ENCODE measurements at regions not wholly inside any gene's neighbourhood (a gene's known extent, or its start where the extent isn't known, plus 50 kb on each side); places are given as distances from the start of the nearest gene placed in this dataset.
"Not testable (repeated sequence)": the region's sequence is repeated elsewhere in the genome, so short reads cannot be mapped to it uniquely, and the experiment has no call there.

DNA sequence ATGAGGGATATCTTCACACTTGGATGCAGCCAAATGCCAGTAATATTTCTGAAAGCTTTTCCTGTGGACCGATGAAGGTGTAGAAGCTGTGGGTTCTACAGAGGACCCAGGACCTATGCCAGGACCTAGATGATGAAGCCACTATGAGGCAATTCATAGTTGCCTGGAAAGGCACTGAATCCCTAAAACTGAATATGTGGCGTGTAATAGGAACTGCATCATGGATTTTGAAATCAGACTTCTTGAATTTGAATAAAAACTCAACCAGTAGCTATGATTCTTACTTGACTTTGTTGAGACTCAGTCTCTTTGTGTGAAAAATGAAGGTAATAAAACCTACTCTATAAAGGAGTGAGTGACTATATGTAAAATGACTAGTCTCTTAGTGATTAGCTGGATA is 89.9 kb upstream of the SGK1 start:
- Histone ChIP-seq H3K4me2 (no peak overlapping the region), H3K27me3 (no peaks in the 10 kb centered on the region), H4K20me1 (ENCODE audit: low read depth) (no peaks in the 10 kb centered on the region), H3K9ac (no peak overlapping the region), H3K79me2 (ENCODE audit: low read depth) (no peaks in the 10 kb centered on the region), H2AFZ (replicated peaks) (no peak overlapping the region), H3K4me1 (peaks cover 18% of the 10 kb centered on the region), H3K4me3 (no peak overlapping the region), H3K36me3 (no peaks in the 10 kb centered on the region), H3K9me3 (ENCODE audit: low read depth) (no peaks in the 10 kb centered on the region), H3K27ac (no peak overlapping the region), H3F3A (ENCODE audit: low read depth) (no peaks in the 10 kb centered on the region)
- TF ChIP-seq, protein P1, sequence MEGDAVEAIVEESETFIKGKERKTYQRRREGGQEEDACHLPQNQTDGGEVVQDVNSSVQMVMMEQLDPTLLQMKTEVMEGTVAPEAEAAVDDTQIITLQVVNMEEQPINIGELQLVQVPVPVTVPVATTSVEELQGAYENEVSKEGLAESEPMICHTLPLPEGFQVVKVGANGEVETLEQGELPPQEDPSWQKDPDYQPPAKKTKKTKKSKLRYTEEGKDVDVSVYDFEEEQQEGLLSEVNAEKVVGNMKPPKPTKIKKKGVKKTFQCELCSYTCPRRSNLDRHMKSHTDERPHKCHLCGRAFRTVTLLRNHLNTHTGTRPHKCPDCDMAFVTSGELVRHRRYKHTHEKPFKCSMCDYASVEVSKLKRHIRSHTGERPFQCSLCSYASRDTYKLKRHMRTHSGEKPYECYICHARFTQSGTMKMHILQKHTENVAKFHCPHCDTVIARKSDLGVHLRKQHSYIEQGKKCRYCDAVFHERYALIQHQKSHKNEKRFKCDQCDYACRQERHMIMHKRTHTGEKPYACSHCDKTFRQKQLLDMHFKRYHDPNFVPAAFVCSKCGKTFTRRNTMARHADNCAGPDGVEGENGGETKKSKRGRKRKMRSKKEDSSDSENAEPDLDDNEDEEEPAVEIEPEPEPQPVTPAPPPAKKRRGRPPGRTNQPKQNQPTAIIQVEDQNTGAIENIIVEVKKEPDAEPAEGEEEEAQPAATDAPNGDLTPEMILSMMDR (IDR thresholded peaks at IDR 0.05) = no peak
- TF ChIP-seq EZH2phosphoT487 (IDR thresholded peaks at IDR 0.05) = no peak
- TF ChIP-seq EZH2 (IDR thresholded peaks at IDR 0.05) = no peak
- peaks cover 6% of the 10 kb centered on the region for H3K4me1 Mint-ChIP-seq
- peaks cover 7% of the 10 kb centered on the region for H3K9me3 Mint-ChIP-seq
- H3K27ac Mint-ChIP-seq = no peak overlapping the region
- no peak for DNase-seq (ENCODE audit: low spot score)
- H3K27me3 Mint-ChIP-seq (ENCODE audit: insufficient read depth, low read depth) = no peaks in the 10 kb centered on the region
- H3K4me3 Mint-ChIP-seq = no peak overlapping the region
- H3K36me3 Mint-ChIP-seq = no peaks in the 10 kb centered on the region

DNA sequence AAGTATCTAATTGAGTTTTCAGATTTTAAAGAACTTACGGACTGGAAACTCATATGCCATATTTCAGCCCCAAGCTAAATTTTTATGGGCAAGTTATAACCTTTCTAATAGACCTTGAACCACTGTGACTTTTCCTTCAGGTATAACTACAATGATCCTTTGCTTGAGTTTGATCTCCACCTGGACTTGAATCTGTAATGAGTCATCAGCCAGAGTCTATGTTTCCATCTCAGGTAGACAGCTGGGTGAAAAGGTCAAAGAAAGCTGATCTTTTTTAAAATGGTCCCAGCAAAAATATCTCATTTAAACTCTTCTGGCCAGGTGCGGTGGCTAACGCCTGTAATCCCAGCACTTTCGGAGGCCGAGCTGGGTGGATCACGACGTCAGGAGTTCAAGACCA is 88.4 kb upstream of the SGK1 start:
- peaks cover 9% of the 10 kb centered on the region for H3K4me1 Mint-ChIP-seq
- H3K36me3 ChIP-seq = no peaks in the 10 kb centered on the region
- no peaks in the 10 kb centered on the region for H3K27me3 Mint-ChIP-seq (ENCODE audit: insufficient read depth, low read depth)
- H3K9ac ChIP-seq = no peak overlapping the region
- no peak overlapping the region for H3K4me3 Mint-ChIP-seq
- H3K4me3 ChIP-seq = no peak overlapping the region
- no peak overlapping the region for H3K27ac ChIP-seq
- H3K27me3 ChIP-seq = no peaks in the 10 kb centered on the region
- no peaks in the 10 kb centered on the region for H3K9me3 Mint-ChIP-seq
- H3K4me2 ChIP-seq = no peak overlapping the region
- no peaks in the 10 kb centered on the region for H3K36me3 Mint-ChIP-seq
- H3K27ac Mint-ChIP-seq = no peak overlapping the region
- no peaks in the 10 kb centered on the region for H3F3A ChIP-seq (ENCODE audit: low read depth)
- TF ChIP-seq, protein P1 (IDR thresholded peaks at IDR 0.05) = no peak
- no peak for TF ChIP-seq EZH2 (IDR thresholded peaks at IDR 0.05)
- no peak for TF ChIP-seq EZH2phosphoT487 (IDR thresholded peaks at IDR 0.05)
- peaks cover 20% of the 10 kb centered on the region for H3K4me1 ChIP-seq
- no peaks in the 10 kb centered on the region for H4K20me1 ChIP-seq (ENCODE audit: low read depth)
- H3K79me2 ChIP-seq (ENCODE audit: low read depth) = no peaks in the 10 kb centered on the region
- DNase-seq (ENCODE audit: low spot score) = no peak
- no peak overlapping the region for H2AFZ ChIP-seq (replicated peaks)
- no peaks in the 10 kb centered on the region for H3K9me3 ChIP-seq (ENCODE audit: low read depth)

DNA sequence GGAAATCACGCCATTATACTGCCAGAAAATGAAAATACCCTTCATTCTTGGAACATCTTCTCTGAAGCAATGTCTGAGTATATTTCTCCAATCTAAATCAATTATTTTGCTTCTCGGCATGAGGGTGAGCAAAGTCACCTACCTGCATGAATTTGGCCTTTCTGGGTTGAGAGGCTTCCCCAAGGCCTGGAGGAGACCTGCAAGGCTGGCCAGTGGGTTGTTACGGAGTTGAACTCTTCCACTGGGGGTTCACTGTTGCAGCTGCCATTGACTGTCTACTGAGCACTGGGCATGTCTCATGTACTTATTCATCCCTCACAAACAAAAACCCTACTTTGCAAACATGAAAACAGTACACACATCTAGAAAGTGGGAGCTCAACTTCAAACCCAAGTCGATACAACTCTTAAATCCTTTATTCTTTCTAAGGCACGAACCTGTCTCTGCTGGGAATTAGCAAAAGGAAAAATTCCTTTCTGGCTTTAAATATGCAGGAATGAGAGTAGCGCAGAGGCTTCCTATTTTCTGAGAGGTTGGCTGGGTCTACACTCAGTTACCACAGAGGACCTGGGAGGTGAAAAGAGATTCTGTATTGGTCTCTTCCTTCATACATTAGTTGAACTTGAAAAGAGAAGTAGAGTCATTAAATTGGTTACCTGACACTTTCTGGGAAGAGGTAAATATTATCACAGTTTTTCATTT is 87.6 kb upstream of the SGK1 start:
- H3K27me3 Mint-ChIP-seq (ENCODE audit: insufficient read depth, low read depth) = no peaks in the 10 kb centered on the region
- H3K4me1 Mint-ChIP-seq = peaks cover 14% of the 10 kb centered on the region
- no peak overlapping the region for H2AFZ ChIP-seq (replicated peaks)
- H3K36me3 Mint-ChIP-seq = no peaks in the 10 kb centered on the region
- no peaks in the 10 kb centered on the region for H3K36me3 ChIP-seq
- no peaks in the 10 kb centered on the region for H3K79me2 ChIP-seq (ENCODE audit: low read depth)
- peaks cover 28% of the 10 kb centered on the region for H3K4me1 ChIP-seq
- no peak for DNase-seq (ENCODE audit: low spot score)
- no peaks in the 10 kb centered on the region for H3K27me3 ChIP-seq
- H3K9ac ChIP-seq = no peak overlapping the region
- TF ChIP-seq EZH2 (IDR thresholded peaks at IDR 0.05) (no peak), EZH2phosphoT487 (IDR thresholded peaks at IDR 0.05) (no peak)
- no peak overlapping the region for H3K4me3 ChIP-seq
- H4K20me1 ChIP-seq (ENCODE audit: low read depth) = no peaks in the 10 kb centered on the region
- no peaks in the 10 kb centered on the region for H3K9me3 ChIP-seq (ENCODE audit: low read depth)
- no peak overlapping the region for H3K4me3 Mint-ChIP-seq
- no peak overlapping the region for H3K27ac ChIP-seq
- H3K27ac Mint-ChIP-seq = no peak overlapping the region
- H3K4me2 ChIP-seq = peak overlapping the region; percentile 7
- H3F3A ChIP-seq (ENCODE audit: low read depth) = no peaks in the 10 kb centered on the region
- no peaks in the 10 kb centered on the region for H3K9me3 Mint-ChIP-seq

DNA sequence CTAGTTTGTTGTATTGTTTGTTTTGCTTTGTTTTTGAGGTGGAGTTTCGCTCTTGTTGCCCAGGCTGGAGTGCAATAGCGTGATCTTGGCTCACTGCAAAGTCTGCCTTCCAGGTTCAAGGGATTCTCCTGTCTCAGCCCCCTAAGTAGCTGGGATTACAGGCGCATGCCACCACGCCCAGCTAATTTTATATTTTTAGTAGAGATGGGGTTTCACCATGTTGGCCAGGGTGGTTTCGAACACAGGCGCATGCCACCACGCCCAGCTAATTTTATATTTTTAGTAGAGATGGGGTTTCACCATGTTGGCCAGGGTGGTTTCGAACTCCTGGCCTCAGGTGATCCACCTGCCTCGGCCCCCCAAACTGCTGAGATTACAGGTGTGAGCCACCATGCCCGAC is 85.4 kb upstream of the SGK1 start:
- not testable (repeated sequence) for H3K27me3 ChIP-seq; H3K79me2 ChIP-seq (ENCODE audit: low read depth); H3K9me3 Mint-ChIP-seq; H3K9ac ChIP-seq; H3K36me3 ChIP-seq; H3K4me2 ChIP-seq; H3K27ac ChIP-seq; H3K4me3 Mint-ChIP-seq; H3K27me3 Mint-ChIP-seq (ENCODE audit: insufficient read depth, low read depth); H4K20me1 ChIP-seq (ENCODE audit: low read depth); H3K36me3 Mint-ChIP-seq; DNase-seq (ENCODE audit: low spot score); H3K27ac Mint-ChIP-seq; H3F3A ChIP-seq (ENCODE audit: low read depth); H2AFZ ChIP-seq (replicated peaks); H3K4me3 ChIP-seq; H3K9me3 ChIP-seq (ENCODE audit: low read depth)
- H3K4me1 Mint-ChIP-seq = peaks cover 14% of the 10 kb centered on the region
- peaks cover 30% of the 10 kb centered on the region for H3K4me1 ChIP-seq

Data from neural progenitor cell (in vitro differentiated cells).